HEK293 (cell line): ENCODE measurements at regions not wholly inside any gene's neighbourhood (a gene's known extent, or its start where the extent isn't known, plus 50 kb on each side); places are given as distances from the start of the nearest gene placed in this dataset.

Experiments used
- CTCF ChIA-PET: fragments of 350-600 bp; formaldehyde crosslinking; extraction: SDS; loops from one replicate; lab custom pipeline; 2021; ENCODE audit warnings: antibody characterized with exemption; lab: Yijun Ruan, JAX
- POLR2A ChIA-PET: fragments of 300-600 bp; formaldehyde crosslinking; extraction: SDS; loops from one replicate; lab custom pipeline; 2020; ENCODE audit warnings: antibody characterized with exemption, inconsistent platforms; lab: Yijun Ruan, JAX
- H3K27ac ChIP-seq: fragments of 200-500 bp; sonication (Bioruptor generic); 2 replicates; pipeline ENCODE4 v1.5.1; 2014; ENCODE audit warnings: low read depth, low read length, control low read depth, inconsistent platforms; ENCODE audit errors: extremely low read depth
- H3K36me3 ChIP-seq, 2 experiments: fragments of 200-500 bp in 1 of 2; sonication (Bioruptor generic) in 1 of 2; 1 replicate in 1 of 2; 2 replicates in 1 of 2; pipeline ENCODE4 v1.5.1; 2014 to 2017; ENCODE audit warnings: inconsistent platforms in 2 of 2, low read length in 2 of 2; ENCODE audit not compliant: control insufficient read depth in 2 of 2, insufficient read depth in 1 of 2
- H3K4me1 ChIP-seq: fragments of 200-500 bp; sonication (Bioruptor generic); 2 replicates; pipeline ENCODE4 v1.5.1; 2014; ENCODE audit warnings: mild to moderate bottlenecking, low read length, inconsistent platforms; ENCODE audit not compliant: control insufficient read depth, insufficient read depth
- H3K4me3 ChIP-seq: 2 replicates; pipeline ENCODE4 v1.5.1; 2011; ENCODE audit warnings: low read depth, mild to moderate bottlenecking, control low read depth, low read length, moderate library complexity
- H3K9me3 ChIP-seq: fragments of 200-500 bp; sonication (Bioruptor generic); 2 replicates; pipeline ENCODE4 v1.5.1; 2014; ENCODE audit warnings: low read depth, low read length, inconsistent platforms; ENCODE audit not compliant: control insufficient read depth, insufficient read depth
- ATF2 ChIP-seq: fragments of 450-650 bp; formaldehyde crosslinking; IDR thresholded peaks from 2 replicates; pipeline ENCODE4 v1.5.1; 2016; ENCODE audit warnings: missing biosample characterization, missing genetic modification characterization, low read depth
- HOXC10 ChIP-seq: sonication (generic); formaldehyde crosslinking; IDR thresholded peaks from 2 replicates; pipeline ENCODE4 v1.8.1; 2023; ENCODE audit warnings: mild to moderate bottlenecking, missing genetic modification reagents
- KLF17 ChIP-seq: fragments of 450-650 bp; formaldehyde crosslinking; IDR thresholded peaks from 2 replicates; pipeline ENCODE4 v1.5.1; 2016; ENCODE audit warnings: missing biosample characterization, missing genetic modification characterization
- KLF8 ChIP-seq: fragments of 450-650 bp; formaldehyde crosslinking; IDR thresholded peaks from 2 replicates; pipeline ENCODE4 v1.5.1; 2016; ENCODE audit warnings: missing biosample characterization, missing genetic modification characterization
- PRDM2 ChIP-seq: fragments of 450-650 bp; formaldehyde crosslinking; IDR thresholded peaks from 2 replicates; pipeline ENCODE4 v1.5.1; 2016; ENCODE audit warnings: missing biosample characterization, missing genetic modification characterization, borderline replicate concordance
- ZBTB1 ChIP-seq: fragments of 450-650 bp; formaldehyde crosslinking; IDR thresholded peaks from 2 replicates; pipeline ENCODE4 v1.5.1; 2016; ENCODE audit warnings: missing biosample characterization, missing genetic modification characterization
- ZBTB48 ChIP-seq: fragments of 450-650 bp; formaldehyde crosslinking; IDR thresholded peaks from 2 replicates; pipeline ENCODE4 v1.5.1; 2016; ENCODE audit warnings: missing biosample characterization, missing genetic modification characterization
- ZFHX2 ChIP-seq: fragments of 450-650 bp; formaldehyde crosslinking; conservative IDR thresholded peaks from 2 replicates; pipeline ENCODE4 v1.5.1; 2016; ENCODE audit warnings: missing biosample characterization, missing genetic modification characterization
- ZFP69B ChIP-seq: fragments of 450-650 bp; formaldehyde crosslinking; IDR thresholded peaks from 2 replicates; pipeline ENCODE4 v1.5.1; 2016; ENCODE audit warnings: missing biosample characterization, missing genetic modification characterization
- ZNF398 ChIP-seq: fragments of 450-650 bp; formaldehyde crosslinking; IDR thresholded peaks from 2 replicates; pipeline ENCODE4 v1.5.1; 2017; ENCODE audit warnings: missing biosample characterization, missing genetic modification characterization
- ZNF404 ChIP-seq: fragments of 450-650 bp; formaldehyde crosslinking; IDR thresholded peaks from 2 replicates; pipeline ENCODE4 v1.5.1; 2017; ENCODE audit warnings: missing biosample characterization, missing genetic modification characterization
- ZNF513 ChIP-seq: fragments of 450-650 bp; IDR thresholded peaks from 2 replicates; pipeline ENCODE4 v1.5.1; 2018; ENCODE audit warnings: missing biosample characterization, missing genetic modification characterization
- ZNF530 ChIP-seq: fragments of 450-650 bp; formaldehyde crosslinking; IDR thresholded peaks from 2 replicates; pipeline ENCODE4 v1.5.1; 2016; ENCODE audit warnings: low read depth, missing biosample characterization, missing genetic modification characterization
- ZNF558 ChIP-seq: fragments of 450-650 bp; formaldehyde crosslinking; IDR thresholded peaks from 2 replicates; pipeline ENCODE4 v1.5.1; 2016; ENCODE audit warnings: missing biosample characterization, missing genetic modification characterization
- ZNF610 ChIP-seq: fragments of 450-650 bp; formaldehyde crosslinking; IDR thresholded peaks from 2 replicates; pipeline ENCODE4 v1.5.1; 2016; ENCODE audit warnings: missing biosample characterization, missing genetic modification characterization, borderline replicate concordance
- ZNF660 ChIP-seq: fragments of 450-650 bp; IDR thresholded peaks from 2 replicates; pipeline ENCODE4 v1.5.1; 2018; ENCODE audit warnings: missing biosample characterization, mild to moderate bottlenecking, missing genetic modification characterization
- ZNF704 ChIP-seq: fragments of 450-650 bp; formaldehyde crosslinking; IDR thresholded peaks from 2 replicates; pipeline ENCODE4 v1.5.1; 2016; ENCODE audit warnings: missing biosample characterization, missing genetic modification characterization
- ZNF747 ChIP-seq: fragments of 450-650 bp; formaldehyde crosslinking; IDR thresholded peaks from 2 replicates; pipeline ENCODE4 v1.5.1; 2016; ENCODE audit warnings: missing biosample characterization, missing genetic modification characterization
- ZNF776 ChIP-seq: fragments of 450-650 bp; formaldehyde crosslinking; IDR thresholded peaks from 2 replicates; pipeline ENCODE4 v1.5.0; 2017; ENCODE audit warnings: missing biosample characterization, missing genetic modification characterization, borderline replicate concordance
- ZSCAN16 ChIP-seq: fragments of 450-650 bp; formaldehyde crosslinking; IDR thresholded peaks from 2 replicates; pipeline ENCODE4 v1.5.1; 2016; ENCODE audit warnings: missing biosample characterization, missing genetic modification characterization

DNA sequence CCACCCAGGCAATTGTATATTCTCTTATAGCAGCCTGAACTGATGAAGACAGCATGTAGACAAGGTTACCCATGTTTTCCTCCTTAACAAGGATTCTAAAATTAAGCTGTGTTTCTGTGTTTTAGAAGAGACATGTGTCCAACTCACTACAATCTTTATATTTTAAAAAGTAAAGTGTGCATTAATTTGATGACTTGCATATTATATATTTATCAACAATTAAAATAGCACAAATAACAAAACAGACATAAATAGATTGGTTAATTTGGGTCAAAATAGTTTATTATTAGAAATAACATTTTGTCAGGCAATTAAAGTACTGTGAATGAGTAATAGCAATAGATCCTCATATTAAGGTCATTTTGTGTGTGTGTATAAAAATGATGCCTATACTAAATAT, 357.1 kb downstream of the PDGFC start:
- Histone ChIP-seq H3K4me1 (no peaks in the 10 kb centered on the region), H3K27ac (no peak overlapping the region), H3K36me3 (no peaks in the 10 kb centered on the region), H3K9me3 (no peaks in the 10 kb centered on the region), H3K4me3 (no peak overlapping the region)
- ChIA-PET CTCF (no interaction called here), POLR2A (no interaction called here)
- TF ChIP-seq ZFHX2 (tag by site-specific recombination) (no peak), ZNF704 (tag by site-specific recombination) (no peak), ZNF404 (no peak), ZNF610 (no peak), ZNF398 (tag by site-specific recombination) (no peak), ZFP69B (no peak)

- Histone ChIP-seq H3K4me1 (no peaks in the 10 kb centered on the region), H3K9me3 (no peaks in the 10 kb centered on the region), H3K36me3 (no peaks in the 10 kb centered on the region), H3K27ac (no peak overlapping the region), H3K4me3 (no peak overlapping the region)
- ChIA-PET CTCF (no interaction called here), POLR2A (no interaction called here)
- TF ChIP-seq ZBTB48 = no peak
- TF ChIP-seq ATF2 (tag by site-specific recombination) = no peak
- no peak for TF ChIP-seq ZNF558 (tag by site-specific recombination)
- no peak for TF ChIP-seq KLF17 (tag by site-specific recombination)
- TF ChIP-seq HOXC10 (CRISPR knock-in tag) = no peak
- TF ChIP-seq ZSCAN16 (tag by site-specific recombination) = no peak
- TF ChIP-seq KLF8 (tag by site-specific recombination) = no peak
- TF ChIP-seq ZNF530 (tag by site-specific recombination) = no peak
- TF ChIP-seq ZNF513 = no peak
Measured at GRCh38 chr4:156609421-156609820, 362.2 kb downstream of the PDGFC start.

- ChIA-PET CTCF (no interaction called here), POLR2A (no interaction called here)
- no peak overlapping the region for H3K4me3 ChIP-seq
- TF ChIP-seq ZNF660 (tag by site-specific recombination) = no peak
- no peak for TF ChIP-seq ZNF776 (tag by site-specific recombination)
- TF ChIP-seq PRDM2 (tag by site-specific recombination) = no peak
- TF ChIP-seq ZNF747 (tag by site-specific recombination) = no peak
- TF ChIP-seq ZBTB1 = no peak
Measured at GRCh38 chr4:156608651-156609050, 362.9 kb downstream of the PDGFC start.

More at GRCh38 chr4:156608651-156609050, 362.9 kb downstream of the PDGFC start:
- no peak overlapping the region for H3K27ac ChIP-seq
- H3K9me3 ChIP-seq = no peaks in the 10 kb centered on the region
- no peaks in the 10 kb centered on the region for H3K4me1 ChIP-seq
- H3K36me3 ChIP-seq = no peaks in the 10 kb centered on the region
